KMS-11 (cell line): ENCODE measurements at regions not wholly inside any gene's neighbourhood (a gene's known extent, or its start where the extent isn't known, plus 50 kb on each side); places are given as distances from the start of the nearest gene placed in this dataset.
"Not testable (repeated sequence)": the region's sequence is repeated elsewhere in the genome, so short reads cannot be mapped to it uniquely, and the experiment has no call there.

Source experiments
- H2AFZ ChIP-seq: fragments of 200-600 bp; sonication (generic); 2 replicates; pipeline ENCODE4 v1.6.1; 2016; ENCODE audit warnings: antibody characterized with exemption, mixed run types, low read depth
- H3K27ac ChIP-seq: fragments of 200-600 bp; sonication (generic); 2 replicates; pipeline ENCODE4 v1.6.1; 2016; ENCODE audit warnings: mild to moderate bottlenecking, mixed run types
- H3K27me3 ChIP-seq: fragments of 200-600 bp; sonication (generic); 2 replicates; pipeline ENCODE4 v1.6.1; 2017; ENCODE audit warnings: mild to moderate bottlenecking, low read depth, mixed run types, moderate library complexity; ENCODE audit not compliant: insufficient read depth
- H3K36me3 ChIP-seq: fragments of 200-600 bp; sonication (generic); 2 replicates; pipeline ENCODE4 v1.6.1; 2017; ENCODE audit warnings: mild to moderate bottlenecking, mixed run types; ENCODE audit not compliant: insufficient read depth
- H3K4me1 ChIP-seq: fragments of 200-600 bp; sonication (generic); 2 replicates; pipeline ENCODE4 v1.6.1; 2016; ENCODE audit warnings: mild to moderate bottlenecking, low read depth, mixed run types; ENCODE audit not compliant: poor library complexity, severe bottlenecking
- H3K4me2 ChIP-seq: fragments of 200-600 bp; sonication (generic); 2 replicates; pipeline ENCODE4 v1.7.0; 2016; ENCODE audit warnings: mild to moderate bottlenecking, mixed run types
- H3K4me3 ChIP-seq: fragments of 200-600 bp; sonication (generic); IDR thresholded peaks from 2 replicates; pipeline ENCODE4 v1.6.1; 2017; ENCODE audit warnings: low read depth, low read length, mixed read lengths; ENCODE audit not compliant: insufficient read depth
- H3K79me2 ChIP-seq: fragments of 200-600 bp; sonication (generic); 2 replicates; pipeline ENCODE4 v1.6.1; 2016; ENCODE audit warnings: low read depth, mixed run types; ENCODE audit not compliant: insufficient read depth
- H3K9ac ChIP-seq: fragments of 200-600 bp; sonication (generic); 2 replicates; pipeline ENCODE4 v1.6.1; 2016; ENCODE audit warnings: mild to moderate bottlenecking, mixed run types
- H4K20me1 ChIP-seq: fragments of 200-600 bp; sonication (generic); 2 replicates; pipeline ENCODE4 v1.6.1; 2016; ENCODE audit warnings: mild to moderate bottlenecking, mixed run types; ENCODE audit not compliant: insufficient read depth
- CTCF ChIP-seq: fragments of 200-600 bp; sonication (generic); conservative IDR thresholded peaks from 2 replicates; pipeline ENCODE4 v1.6.1; 2017; ENCODE audit warnings: low read depth, mild to moderate bottlenecking, antibody characterized with exemption, low read length, moderate library complexity, mixed read lengths

DNA sequence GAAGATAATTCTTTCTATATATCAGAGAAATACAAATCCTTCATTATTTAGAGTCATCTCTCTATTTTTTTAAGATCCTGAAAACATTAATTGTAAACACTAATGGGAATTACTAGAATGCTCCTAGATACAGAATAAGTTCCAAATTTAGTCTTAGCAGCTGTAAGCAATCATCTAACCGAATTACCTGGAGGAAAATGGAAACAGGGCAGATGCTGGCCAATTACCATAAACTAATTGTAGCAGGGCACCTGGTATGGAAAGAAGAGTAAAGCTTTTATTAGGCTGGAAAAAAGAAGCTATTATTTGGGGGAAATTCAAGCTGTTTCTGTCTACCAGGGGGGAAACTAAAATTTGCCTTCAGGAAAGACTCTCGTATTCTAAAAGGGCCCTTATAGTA lies 257.5 kb downstream of the MMUT start:
- Histone ChIP-seq H3K79me2 (no peaks in the 10 kb centered on the region), H3K4me2 (no peak overlapping the region), H4K20me1 (no peaks in the 10 kb centered on the region), H2AFZ (no peak overlapping the region), H3K4me1 (no peaks in the 10 kb centered on the region), H3K9ac (no peak overlapping the region), H3K36me3 (no peaks in the 10 kb centered on the region), H3K27ac (no peak overlapping the region), H3K27me3 (no peaks in the 10 kb centered on the region), H3K4me3 (no peak overlapping the region)
- no peak for TF ChIP-seq CTCF

DNA sequence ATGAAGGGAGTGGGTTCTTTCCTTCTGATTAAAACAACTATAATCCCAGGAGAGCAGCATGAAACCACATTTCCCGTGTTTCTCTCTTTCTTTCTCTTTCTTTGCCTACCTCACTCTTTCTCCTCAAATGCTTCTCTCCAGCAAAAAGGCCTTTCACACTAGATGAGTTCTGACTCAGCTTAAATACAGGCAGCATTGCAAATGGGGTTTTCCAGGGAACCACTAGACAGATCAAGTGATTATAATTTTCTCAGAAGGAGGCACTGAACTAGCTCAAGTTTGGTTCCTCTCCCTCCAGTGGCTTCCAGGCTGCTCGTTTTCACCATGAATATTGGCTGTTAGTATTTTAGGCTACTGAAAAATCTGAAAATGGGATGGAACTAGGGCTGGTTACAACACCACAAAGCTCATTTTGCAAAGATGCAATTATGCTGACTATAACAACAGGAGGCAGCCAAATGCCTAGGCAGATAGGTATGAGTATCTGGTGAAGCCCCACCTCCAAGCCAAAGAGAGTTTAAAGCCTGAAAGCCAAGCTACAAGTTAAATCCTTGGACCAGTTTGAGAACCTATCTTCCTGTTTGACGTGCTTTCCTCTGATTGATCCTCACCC lies 260.0 kb downstream of the MMUT start:
- H3K79me2 ChIP-seq, result no peaks in the 10 kb centered on the region
- no peak for TF ChIP-seq CTCF
- H3K4me3 ChIP-seq, result no peak overlapping the region
- no peak overlapping the region for H3K4me2 ChIP-seq
- H3K9ac ChIP-seq, result no peak overlapping the region
- H3K27ac ChIP-seq, result no peak overlapping the region
- 0 out of 2 replicates have a peak overlapping the region, but pooled peaks have one; percentile 3 for H2AFZ ChIP-seq
- H4K20me1 ChIP-seq, result no peaks in the 10 kb centered on the region
- no peaks in the 10 kb centered on the region for H3K27me3 ChIP-seq
- H3K36me3 ChIP-seq, result no peaks in the 10 kb centered on the region
- H3K4me1 ChIP-seq, result no peaks in the 10 kb centered on the region

DNA sequence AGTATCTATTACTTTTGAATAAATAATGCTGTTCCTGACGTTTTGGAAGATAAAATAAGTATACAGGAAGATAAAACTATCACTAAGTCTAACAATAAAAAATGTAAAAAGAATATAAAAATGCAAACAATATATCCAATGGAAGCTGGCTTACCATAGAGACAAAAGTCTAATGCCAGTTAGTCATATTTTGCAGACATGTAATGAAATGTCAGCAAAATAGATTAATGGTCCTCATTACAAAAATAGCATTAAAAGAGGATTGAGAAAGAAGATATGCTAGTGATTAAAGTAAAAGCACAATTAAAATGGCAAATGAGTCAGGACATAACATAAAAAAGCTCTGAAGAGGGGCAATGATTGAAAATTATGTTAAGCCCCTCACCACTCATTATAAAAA lies 265.0 kb downstream of the MMUT start:
- H3K4me3 ChIP-seq, result no peak overlapping the region
- no peak overlapping the region for H2AFZ ChIP-seq
- no peak for TF ChIP-seq CTCF

GRCh38 chr6:49162379-49162778 lies 300.7 kb downstream of the MMUT start:
- not testable (repeated sequence) for H3K27ac ChIP-seq, H4K20me1 ChIP-seq, H3K36me3 ChIP-seq, H3K79me2 ChIP-seq, H3K4me3 ChIP-seq, H3K4me2 ChIP-seq, H3K27me3 ChIP-seq, H2AFZ ChIP-seq, H3K4me1 ChIP-seq, H3K9ac ChIP-seq

More for the DNA sequence above, 265.0 kb downstream of the MMUT start:
- no peak overlapping the region for H3K9ac ChIP-seq
- H3K4me2 ChIP-seq, result no peak overlapping the region
- H3K36me3 ChIP-seq, result no peaks in the 10 kb centered on the region
- H3K4me1 ChIP-seq, result no peaks in the 10 kb centered on the region
- H4K20me1 ChIP-seq, result no peaks in the 10 kb centered on the region
- H3K79me2 ChIP-seq, result no peaks in the 10 kb centered on the region
- H3K27me3 ChIP-seq, result no peaks in the 10 kb centered on the region
- H3K27ac ChIP-seq, result no peak overlapping the region

DNA sequence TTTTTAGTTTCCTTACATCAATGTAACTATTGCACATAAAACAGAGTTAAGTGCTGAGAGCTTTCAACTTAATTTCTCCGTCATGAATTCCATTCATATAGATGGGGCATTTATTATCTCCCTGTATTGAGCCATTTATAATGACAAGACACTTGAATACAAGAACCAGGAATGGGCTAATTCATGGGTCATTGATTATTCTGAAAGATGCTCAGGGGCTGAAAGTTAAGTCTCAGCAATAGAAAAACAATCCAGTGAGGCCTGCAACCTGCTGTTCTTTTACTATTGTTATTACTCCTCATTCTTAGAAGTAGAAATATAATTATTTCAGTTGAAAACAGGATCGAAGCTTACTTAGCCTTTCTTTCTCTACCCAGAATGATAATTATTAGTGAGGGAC lies 307.7 kb downstream of the MMUT start:
- H3K4me2 ChIP-seq, result no peak overlapping the region
- H3K27me3 ChIP-seq, result no peaks in the 10 kb centered on the region
- no peaks in the 10 kb centered on the region for H4K20me1 ChIP-seq
- TF ChIP-seq CTCF, result no peak
- no peak overlapping the region for H3K27ac ChIP-seq
- H3K4me3 ChIP-seq, result no peak overlapping the region
- no peak overlapping the region for H3K9ac ChIP-seq
- no peaks in the 10 kb centered on the region for H3K4me1 ChIP-seq
- H2AFZ ChIP-seq, result no peak overlapping the region
- no peaks in the 10 kb centered on the region for H3K36me3 ChIP-seq
- no peaks in the 10 kb centered on the region for H3K79me2 ChIP-seq
